Suprapubic skin (tissue), 3 donors: ENCODE measurements at regions not wholly inside any gene's neighbourhood (a gene's known extent, or its start where the extent isn't known, plus 50 kb on each side); places are given as distances from the start of the nearest gene placed in this dataset.

Experiments used
- POLR2AphosphoS5 ChIP-seq, 3 donors: sonication (generic); formaldehyde crosslinking; IDR thresholded peaks; one replicate each; pipeline ENCODE4 v1.6.1; 2017; ENCODE audit warnings: antibody characterized with exemption in 3 of 3
- TF ChIP-seq, protein P1 (sequence below), 2 donors: fragments of 200-600 bp in 1 of 2; fragments of 450-650 bp in 1 of 2; sonication (generic) in 1 of 2; IDR thresholded peaks; one replicate each; pipeline ENCODE4 v1.5.1; 2016 to 2019; ENCODE audit warnings: antibody characterized with exemption in 2 of 2, mild to moderate bottlenecking in 1 of 2, moderate library complexity in 1 of 2

DNA sequence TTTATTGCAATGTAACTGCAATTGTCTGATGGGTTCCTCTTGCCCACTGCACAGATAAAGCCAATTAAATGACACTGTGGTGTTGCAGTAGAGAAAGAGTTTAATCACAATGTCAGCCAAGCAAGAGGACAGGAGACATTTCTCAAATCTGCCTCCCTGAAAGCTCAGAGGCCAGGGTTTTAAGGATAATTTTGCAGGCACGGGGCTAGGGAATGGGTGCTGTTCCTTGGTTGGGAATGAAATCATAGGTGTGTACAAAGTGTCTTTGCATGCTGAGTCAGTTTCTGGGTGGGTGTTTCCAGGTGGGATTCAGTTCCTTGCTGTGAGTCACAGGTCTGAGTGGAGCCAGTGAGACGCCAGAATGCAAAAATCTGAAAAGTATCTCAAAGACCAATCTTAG is 271.4 kb downstream of the DOK5 start:
- no peak for TF ChIP-seq POLR2AphosphoS5 (IDR thresholded peaks at IDR 0.05)
- TF ChIP-seq, protein P1, sequence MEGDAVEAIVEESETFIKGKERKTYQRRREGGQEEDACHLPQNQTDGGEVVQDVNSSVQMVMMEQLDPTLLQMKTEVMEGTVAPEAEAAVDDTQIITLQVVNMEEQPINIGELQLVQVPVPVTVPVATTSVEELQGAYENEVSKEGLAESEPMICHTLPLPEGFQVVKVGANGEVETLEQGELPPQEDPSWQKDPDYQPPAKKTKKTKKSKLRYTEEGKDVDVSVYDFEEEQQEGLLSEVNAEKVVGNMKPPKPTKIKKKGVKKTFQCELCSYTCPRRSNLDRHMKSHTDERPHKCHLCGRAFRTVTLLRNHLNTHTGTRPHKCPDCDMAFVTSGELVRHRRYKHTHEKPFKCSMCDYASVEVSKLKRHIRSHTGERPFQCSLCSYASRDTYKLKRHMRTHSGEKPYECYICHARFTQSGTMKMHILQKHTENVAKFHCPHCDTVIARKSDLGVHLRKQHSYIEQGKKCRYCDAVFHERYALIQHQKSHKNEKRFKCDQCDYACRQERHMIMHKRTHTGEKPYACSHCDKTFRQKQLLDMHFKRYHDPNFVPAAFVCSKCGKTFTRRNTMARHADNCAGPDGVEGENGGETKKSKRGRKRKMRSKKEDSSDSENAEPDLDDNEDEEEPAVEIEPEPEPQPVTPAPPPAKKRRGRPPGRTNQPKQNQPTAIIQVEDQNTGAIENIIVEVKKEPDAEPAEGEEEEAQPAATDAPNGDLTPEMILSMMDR (IDR thresholded peaks at IDR 0.05), result no peak
